ENCODE measurements at regions not wholly inside any gene's neighbourhood (a gene's known extent, or its start where the extent isn't known, plus 50 kb on each side); places are given as distances from the start of the nearest gene placed in this dataset.
"Not testable (repeated sequence)": the region's sequence is repeated elsewhere in the genome, so short reads cannot be mapped to it uniquely, and the experiment has no call there.

DNA sequence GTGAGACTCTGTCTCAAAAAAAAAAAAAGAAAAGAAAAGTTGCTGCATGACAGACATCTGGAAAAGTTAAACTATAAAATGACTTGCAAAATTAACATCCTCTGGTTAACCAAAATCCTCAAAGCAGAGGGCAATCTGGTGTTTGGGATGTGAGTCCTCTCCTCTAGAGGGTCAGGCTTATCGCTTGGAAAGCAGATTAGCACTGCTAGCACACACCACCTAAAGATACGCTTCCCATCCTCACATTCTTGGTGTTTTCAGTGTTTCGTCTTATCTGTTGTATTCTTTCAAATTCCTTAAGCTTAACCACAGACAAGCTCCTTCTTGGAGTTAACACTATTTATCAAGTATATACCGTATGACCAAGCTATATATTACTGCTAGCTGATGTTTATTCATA lies 198.0 kb downstream of the SOX4 start:
- Histone ChIP-seq H3K9ac (no peak overlapping the region), H3K36me3 (replicated peaks in 1 of 2; ENCODE audit: control insufficient read depth in 1 of 2, insufficient read depth in 2 of 2, low read length in 1 of 2) (peaks cover 0 to 10% of the 10 kb centered on the region in 2 experiments), H3F3A (replicated peaks; ENCODE audit: insufficient read depth) (no peaks in the 10 kb centered on the region), H3K4me2 (no peak overlapping the region), H3K4me3 (ENCODE audit: low read depth in 2 of 2, low read length in 1 of 2) (no peak overlapping the region), H3K79me2 (ENCODE audit: insufficient read depth) (no peaks in the 10 kb centered on the region; the same call in 1 of the 2 replicates), H4K20me1 (ENCODE audit: insufficient read depth) (no peaks in the 10 kb centered on the region), H3K4me1 (ENCODE audit: control insufficient read depth in 1 of 2, insufficient read depth in 2 of 2, low read depth in 1 of 2, low read length in 1 of 2) (no peaks in the 10 kb centered on the region), H3K9me2 (no peaks in the 10 kb centered on the region), H3K27ac (ENCODE audit: low read depth in 2 of 2, low read length in 1 of 2) (no peak overlapping the region; a peak in 1 of 4 replicates), H2AFZ (ENCODE audit: low read depth) (no peak overlapping the region), H3K9me3 (no peaks in the 10 kb centered on the region; the same call in 1 of the 2 replicates), H3K27me3 (ENCODE audit: insufficient read depth) (no peaks in the 10 kb centered on the region)
- 92% methylated on average over 4 of the region's 4 CpGs for WGBS (ENCODE audit: low lambda C conversion rate)
- DNase-seq = no peak
- CTCF ChIA-PET = interaction anchor here (0.9 kb wide), 1 partner anchor 12 kb away, joined by 3 read pairs; no protein-coding TSS in a partner anchor
- TF ChIP-seq RCOR1 (IDR thresholded peaks at IDR 0.05; ENCODE audit: low read length) (0 out of 2 replicates have a peak, but pooled peaks have one; percentile 26), RAD21 (IDR thresholded peaks at IDR 0.05; ENCODE audit: low read length) (no peak)
- POLR2A ChIA-PET = no interaction called here

DNA sequence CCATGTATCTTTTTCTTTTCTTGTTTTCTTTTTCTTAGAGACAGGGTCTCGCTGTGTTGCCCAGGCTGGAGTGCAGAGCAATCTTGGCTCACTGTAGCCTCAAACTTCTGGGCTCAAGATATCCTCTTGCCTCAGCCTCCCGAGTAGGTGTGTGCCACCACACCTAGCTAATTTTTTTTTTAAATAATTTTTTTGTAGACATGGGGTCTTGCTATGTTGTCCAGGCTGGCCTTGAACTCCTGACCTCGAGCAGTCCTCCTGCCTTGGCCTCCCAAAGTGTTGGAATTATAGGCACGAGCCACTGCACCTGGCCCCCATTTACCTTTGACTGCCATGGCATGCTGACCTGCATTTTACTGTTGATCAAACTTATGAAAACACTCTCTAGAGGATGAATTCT lies 198.6 kb downstream of the SOX4 start:
- Histone ChIP-seq H2AFZ (ENCODE audit: low read depth) (no peak overlapping the region), H3K27me3 (ENCODE audit: insufficient read depth) (no peaks in the 10 kb centered on the region), H3K36me3 (replicated peaks in 1 of 2; ENCODE audit: control insufficient read depth in 1 of 2, insufficient read depth in 2 of 2, low read length in 1 of 2) (peaks cover 0 to 10% of the 10 kb centered on the region in 2 experiments), H3K79me2 (ENCODE audit: insufficient read depth) (no peaks in the 10 kb centered on the region; the same call in 1 of the 2 replicates), H4K20me1 (ENCODE audit: insufficient read depth) (no peaks in the 10 kb centered on the region), H3K4me2 (no peak overlapping the region), H3K9ac (no peak overlapping the region), H3K4me1 (ENCODE audit: control insufficient read depth in 1 of 2, insufficient read depth in 2 of 2, low read depth in 1 of 2, low read length in 1 of 2) (no peaks in the 10 kb centered on the region), H3F3A (replicated peaks; ENCODE audit: insufficient read depth) (no peaks in the 10 kb centered on the region), H3K9me2 (no peaks in the 10 kb centered on the region), H3K9me3 (no peaks in the 10 kb centered on the region), H3K27ac (ENCODE audit: low read depth in 2 of 2, low read length in 1 of 2) (no peak overlapping the region), H3K4me3 (ENCODE audit: low read depth in 2 of 2, low read length in 1 of 2) (no peak overlapping the region)
- CTCF ChIA-PET = no interaction called here
- WGBS (ENCODE audit: low lambda C conversion rate) = 92% methylated on average over 4 of the region's 4 CpGs
- POLR2A ChIA-PET = no interaction called here
- TF ChIP-seq, protein P1, sequence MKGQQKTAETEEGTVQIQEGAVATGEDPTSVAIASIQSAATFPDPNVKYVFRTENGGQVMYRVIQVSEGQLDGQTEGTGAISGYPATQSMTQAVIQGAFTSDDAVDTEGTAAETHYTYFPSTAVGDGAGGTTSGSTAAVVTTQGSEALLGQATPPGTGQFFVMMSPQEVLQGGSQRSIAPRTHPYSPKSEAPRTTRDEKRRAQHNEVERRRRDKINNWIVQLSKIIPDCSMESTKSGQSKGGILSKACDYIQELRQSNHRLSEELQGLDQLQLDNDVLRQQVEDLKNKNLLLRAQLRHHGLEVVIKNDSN (IDR thresholded peaks at IDR 0.05; ENCODE audit: borderline replicate concordance, low read depth) = no peak
- TF ChIP-seq MXI1 (IDR thresholded peaks at IDR 0.05; ENCODE audit: low read depth, low read length) = no peak
- no peak for TF ChIP-seq FOSL2 (IDR thresholded peaks at IDR 0.05; ENCODE audit: borderline replicate concordance, low read depth)
- no peak for TF ChIP-seq TEAD4 (IDR thresholded peaks at IDR 0.05; ENCODE audit: borderline replicate concordance, insufficient read depth)
- no peak for TF ChIP-seq RAD21 (IDR thresholded peaks at IDR 0.05; ENCODE audit: low read length)
- TF ChIP-seq TCF12 (IDR thresholded peaks at IDR 0.05) = no peak
- no peak for TF ChIP-seq FOXJ3 (CRISPR knock-in tag; IDR thresholded peaks at IDR 0.05)
- no peak for TF ChIP-seq ELF1 (IDR thresholded peaks at IDR 0.05)
- no peak for TF ChIP-seq GATA2 (CRISPR knock-in tag; IDR thresholded peaks at IDR 0.05)
- no peak for TF ChIP-seq MEF2A (IDR thresholded peaks at IDR 0.05; ENCODE audit: borderline replicate concordance, low read depth)
- no peak for TF ChIP-seq RFX5 (IDR thresholded peaks at IDR 0.05; ENCODE audit: low read length)
- no peak for TF ChIP-seq NRF1 (IDR thresholded peaks at IDR 0.05; ENCODE audit: low read depth, low read length)
- TF ChIP-seq, protein P2, sequence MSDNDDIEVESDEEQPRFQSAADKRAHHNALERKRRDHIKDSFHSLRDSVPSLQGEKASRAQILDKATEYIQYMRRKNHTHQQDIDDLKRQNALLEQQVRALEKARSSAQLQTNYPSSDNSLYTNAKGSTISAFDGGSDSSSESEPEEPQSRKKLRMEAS (IDR thresholded peaks at IDR 0.05; ENCODE audit: low read depth) = no peak
- no peak for DNase-seq

DNA sequence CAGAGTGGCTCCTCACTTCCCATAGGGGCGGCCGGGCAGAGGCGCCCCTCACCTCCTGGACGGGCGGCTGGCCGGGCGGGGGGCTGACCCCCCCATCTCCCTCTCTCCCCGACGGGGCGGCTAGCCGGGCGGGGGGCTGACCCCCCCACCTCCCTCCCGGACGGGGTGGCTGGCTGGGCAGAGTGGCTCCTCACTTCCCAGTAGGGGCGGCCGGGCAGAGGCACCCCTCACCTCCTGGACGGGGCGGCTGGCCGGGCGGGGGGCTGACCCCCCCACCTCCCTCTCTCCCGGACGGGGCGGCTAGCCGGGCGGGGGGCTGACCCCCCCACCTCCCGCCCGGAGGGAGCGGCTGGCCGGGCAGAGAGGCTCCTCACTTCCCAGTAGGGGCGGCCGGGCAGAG lies 203.4 kb downstream of the SOX4 start:
- H3K4me3 ChIP-seq (ENCODE audit: low read depth in 2 of 2, low read length in 1 of 2); H2AFZ ChIP-seq (ENCODE audit: low read depth); H3K36me3 ChIP-seq (replicated peaks in 1 of 2; ENCODE audit: control insufficient read depth in 1 of 2, insufficient read depth in 2 of 2, low read length in 1 of 2); POLR2A ChIA-PET; H3K4me1 ChIP-seq (ENCODE audit: control insufficient read depth in 1 of 2, insufficient read depth in 2 of 2, low read depth in 1 of 2, low read length in 1 of 2); H4K20me1 ChIP-seq (ENCODE audit: insufficient read depth); CTCF ChIA-PET; H3K9me2 ChIP-seq; H3K27me3 ChIP-seq (ENCODE audit: insufficient read depth); H3K9me3 ChIP-seq; H3K79me2 ChIP-seq (ENCODE audit: insufficient read depth); H3F3A ChIP-seq (replicated peaks; ENCODE audit: insufficient read depth); H3K4me2 ChIP-seq; H3K9ac ChIP-seq; DNase-seq; H3K27ac ChIP-seq (ENCODE audit: low read depth in 2 of 2, low read length in 1 of 2): not testable (repeated sequence)
- 100% methylated on average over 1 of the region's 31 CpGs for WGBS (ENCODE audit: low lambda C conversion rate)
